22Rv1 (cell line): ENCODE measurements at regions not wholly inside any gene's neighbourhood (a gene's known extent, or its start where the extent isn't known, plus 50 kb on each side); places are given as distances from the start of the nearest gene placed in this dataset.

Source experiments
- ZFX ChIP-seq: fragments of 450-650 bp; IDR thresholded peaks from 2 replicates; pipeline ENCODE4 v1.6.1; 2017; ENCODE audit warnings: antibody characterized with exemption, borderline replicate concordance
- TF ChIP-seq, protein P1 (sequence below): fragments of 450-650 bp; IDR thresholded peaks from 2 replicates; pipeline ENCODE4 v1.5.1; 2017; ENCODE audit warnings: mild to moderate bottlenecking

DNA sequence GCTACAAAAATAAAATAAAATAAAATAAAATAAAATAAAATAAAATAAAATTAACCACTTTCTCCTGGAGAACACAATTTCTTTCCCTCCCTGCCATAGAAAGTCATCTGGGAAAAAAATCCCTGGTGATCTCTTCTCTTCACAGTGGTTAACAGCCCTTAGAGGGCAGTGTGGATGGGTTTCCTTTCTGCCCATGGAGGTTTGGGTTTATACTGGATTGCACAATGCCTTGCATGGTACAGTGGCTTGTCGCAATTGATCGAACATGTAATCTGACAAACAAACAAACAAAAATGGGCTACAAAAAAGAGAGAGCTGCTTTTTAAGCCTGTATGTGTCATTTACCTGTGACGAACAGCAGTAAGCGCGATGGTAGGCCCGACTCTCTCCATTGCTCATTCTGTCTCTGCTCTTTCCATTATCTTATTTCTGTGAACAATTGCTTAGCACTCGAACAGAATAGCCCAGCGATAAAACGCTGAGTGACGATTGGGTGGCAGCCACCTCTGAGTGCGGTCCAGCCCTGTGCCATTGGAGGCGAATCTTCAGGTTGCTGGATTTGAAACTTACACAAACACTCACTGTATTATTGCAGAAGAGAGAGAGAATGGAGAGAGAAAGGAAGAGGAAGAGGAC lies 166.1 kb downstream of the CD83 start:
- TF ChIP-seq, protein P1, sequence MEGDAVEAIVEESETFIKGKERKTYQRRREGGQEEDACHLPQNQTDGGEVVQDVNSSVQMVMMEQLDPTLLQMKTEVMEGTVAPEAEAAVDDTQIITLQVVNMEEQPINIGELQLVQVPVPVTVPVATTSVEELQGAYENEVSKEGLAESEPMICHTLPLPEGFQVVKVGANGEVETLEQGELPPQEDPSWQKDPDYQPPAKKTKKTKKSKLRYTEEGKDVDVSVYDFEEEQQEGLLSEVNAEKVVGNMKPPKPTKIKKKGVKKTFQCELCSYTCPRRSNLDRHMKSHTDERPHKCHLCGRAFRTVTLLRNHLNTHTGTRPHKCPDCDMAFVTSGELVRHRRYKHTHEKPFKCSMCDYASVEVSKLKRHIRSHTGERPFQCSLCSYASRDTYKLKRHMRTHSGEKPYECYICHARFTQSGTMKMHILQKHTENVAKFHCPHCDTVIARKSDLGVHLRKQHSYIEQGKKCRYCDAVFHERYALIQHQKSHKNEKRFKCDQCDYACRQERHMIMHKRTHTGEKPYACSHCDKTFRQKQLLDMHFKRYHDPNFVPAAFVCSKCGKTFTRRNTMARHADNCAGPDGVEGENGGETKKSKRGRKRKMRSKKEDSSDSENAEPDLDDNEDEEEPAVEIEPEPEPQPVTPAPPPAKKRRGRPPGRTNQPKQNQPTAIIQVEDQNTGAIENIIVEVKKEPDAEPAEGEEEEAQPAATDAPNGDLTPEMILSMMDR, result no peak
- TF ChIP-seq ZFX, result no peak
